Activated CD4-positive, alpha-beta T cell treated with anti-CD3 and anti-CD28 coated beads, Interleukin-2, amount 10 ng/mL, durations not matched to agents 7 days and 5 days (primary cell): ENCODE measurements at regions not wholly inside any gene's neighbourhood (a gene's known extent, or its start where the extent isn't known, plus 50 kb on each side); places are given as distances from the start of the nearest gene placed in this dataset.

Source experiments
- CTCF ChIA-PET: fragments of 350-600 bp; sonication (Branson Sonifier 250); formaldehyde crosslinking; loops from one replicate; lab custom pipeline; 2021; ENCODE audit warnings: antibody characterized with exemption; lab: Charles Lee
- POLR2A ChIA-PET: fragments of 350-600 bp; sonication (Branson Sonifier 250); formaldehyde crosslinking; loops from one replicate; lab custom pipeline; 2021; ENCODE audit warnings: antibody characterized with exemption; lab: Charles Lee
- DNase-seq: peaks from one replicate; pipeline ENCODE4 v3.0.0-alpha.2; 2020
- H3K27ac Mint-ChIP-seq: one replicate; pipeline ENCODE4 v1.8.0; 2021; ENCODE audit warnings: mild to moderate bottlenecking, moderate library complexity, mixed read lengths
- H3K27me3 Mint-ChIP-seq: one replicate; pipeline ENCODE4 v1.8.0; 2021; ENCODE audit warnings: mixed read lengths
- H3K36me3 Mint-ChIP-seq: one replicate; pipeline ENCODE4 v1.8.0; 2021; ENCODE audit warnings: low read depth, mixed read lengths
- H3K4me1 Mint-ChIP-seq: one replicate; pipeline ENCODE4 v1.8.0; 2021; ENCODE audit warnings: mixed read lengths
- H3K4me3 Mint-ChIP-seq: one replicate; pipeline ENCODE4 v1.8.0; 2021; ENCODE audit warnings: mild to moderate bottlenecking, moderate library complexity, mixed read lengths
- H3K9me3 Mint-ChIP-seq: one replicate; pipeline ENCODE4 v1.8.0; 2021; ENCODE audit warnings: mixed read lengths

- no peak for DNase-seq
- H3K27me3 Mint-ChIP-seq: no peaks in the 10 kb centered on the region
- no peaks in the 10 kb centered on the region for H3K36me3 Mint-ChIP-seq
- ChIA-PET CTCF (no interaction called here), POLR2A (no interaction called here)
- no peak overlapping the region for H3K4me3 Mint-ChIP-seq
- H3K9me3 Mint-ChIP-seq: no peaks in the 10 kb centered on the region
- H3K4me1 Mint-ChIP-seq: no peaks in the 10 kb centered on the region
- no peak overlapping the region for H3K27ac Mint-ChIP-seq
Observed at GRCh38 chr10:128727114-128727513, 600.9 kb upstream of the MKI67 start.

- ChIA-PET POLR2A (no interaction called here), CTCF (no interaction called here)
- H3K27me3 Mint-ChIP-seq: no peaks in the 10 kb centered on the region
Observed at GRCh38 chr10:128729910-128730420, 603.7 kb upstream of the MKI67 start.

GRCh38 chr10:128730922-128731321 is 604.7 kb upstream of the MKI67 start:
- no peaks in the 10 kb centered on the region for H3K4me1 Mint-ChIP-seq
- CTCF ChIA-PET: no interaction called here

More at GRCh38 chr10:128729910-128730420, 603.7 kb upstream of the MKI67 start:
- H3K36me3 Mint-ChIP-seq: no peaks in the 10 kb centered on the region
- no peak overlapping the region for H3K4me3 Mint-ChIP-seq
- DNase-seq: no peak
- no peaks in the 10 kb centered on the region for H3K9me3 Mint-ChIP-seq
- no peaks in the 10 kb centered on the region for H3K4me1 Mint-ChIP-seq
- no peak overlapping the region for H3K27ac Mint-ChIP-seq

GRCh38 chr10:128734161-128734560 is 607.9 kb upstream of the MKI67 start:
- CTCF ChIA-PET: interaction anchor here (0.8 kb wide), 1 partner anchor 9 kb away, joined by 3 read pairs; no protein-coding TSS in a partner anchor
- no peaks in the 10 kb centered on the region for H3K9me3 Mint-ChIP-seq
- no peaks in the 10 kb centered on the region for H3K4me1 Mint-ChIP-seq
- no peak for DNase-seq
- H3K36me3 Mint-ChIP-seq: no peaks in the 10 kb centered on the region
- H3K27me3 Mint-ChIP-seq: no peaks in the 10 kb centered on the region
- POLR2A ChIA-PET: no interaction called here
- no peak overlapping the region for H3K27ac Mint-ChIP-seq
- H3K4me3 Mint-ChIP-seq: no peak overlapping the region

More at GRCh38 chr10:128730922-128731321, 604.7 kb upstream of the MKI67 start:
- Mint-ChIP-seq H3K9me3 (no peaks in the 10 kb centered on the region), H3K4me3 (no peak overlapping the region), H3K36me3 (no peaks in the 10 kb centered on the region), H3K27me3 (no peaks in the 10 kb centered on the region), H3K27ac (no peak overlapping the region)
- DNase-seq: no peak
- POLR2A ChIA-PET: no interaction called here

GRCh38 chr10:128734734-128735133 is 608.5 kb upstream of the MKI67 start:
- Mint-ChIP-seq H3K27ac (no peak overlapping the region), H3K9me3 (no peaks in the 10 kb centered on the region), H3K27me3 (no peaks in the 10 kb centered on the region), H3K4me3 (no peak overlapping the region), H3K4me1 (no peaks in the 10 kb centered on the region), H3K36me3 (no peaks in the 10 kb centered on the region)
- CTCF ChIA-PET: no interaction called here
- POLR2A ChIA-PET: no interaction called here
- DNase-seq: no peak

GRCh38 chr10:128735996-128736395 is 609.8 kb upstream of the MKI67 start:
- Mint-ChIP-seq H3K4me1 (no peaks in the 10 kb centered on the region), H3K4me3 (no peak overlapping the region), H3K27me3 (no peaks in the 10 kb centered on the region), H3K9me3 (no peaks in the 10 kb centered on the region), H3K36me3 (no peaks in the 10 kb centered on the region), H3K27ac (no peak overlapping the region)
- POLR2A ChIA-PET: no interaction called here
- no peak for DNase-seq
- CTCF ChIA-PET: no interaction called here

- Mint-ChIP-seq H3K27ac (no peak overlapping the region), H3K4me1 (no peaks in the 10 kb centered on the region), H3K9me3 (no peaks in the 10 kb centered on the region), H3K36me3 (no peaks in the 10 kb centered on the region), H3K4me3 (no peak overlapping the region), H3K27me3 (no peaks in the 10 kb centered on the region)
- CTCF ChIA-PET: no interaction called here
- POLR2A ChIA-PET: no interaction called here
- no peak for DNase-seq
Observed at GRCh38 chr10:128738386-128738915, 612.2 kb upstream of the MKI67 start.

- Mint-ChIP-seq H3K4me3 (no peak overlapping the region), H3K27ac (no peak overlapping the region), H3K4me1 (no peaks in the 10 kb centered on the region), H3K27me3 (no peaks in the 10 kb centered on the region), H3K9me3 (no peaks in the 10 kb centered on the region), H3K36me3 (no peaks in the 10 kb centered on the region)
- CTCF ChIA-PET: no interaction called here
- POLR2A ChIA-PET: no interaction called here
- DNase-seq: no peak
Observed at GRCh38 chr10:128739930-128740329, 613.7 kb upstream of the MKI67 start.

GRCh38 chr10:128741180-128741579 is 615.0 kb upstream of the MKI67 start:
- Mint-ChIP-seq H3K27ac (no peak overlapping the region), H3K36me3 (no peaks in the 10 kb centered on the region), H3K9me3 (no peaks in the 10 kb centered on the region), H3K4me3 (no peak overlapping the region), H3K4me1 (no peaks in the 10 kb centered on the region), H3K27me3 (no peaks in the 10 kb centered on the region)
- ChIA-PET POLR2A (no interaction called here), CTCF (no interaction called here)
- DNase-seq: no peak

- Mint-ChIP-seq H3K4me1 (no peaks in the 10 kb centered on the region), H3K27ac (no peak overlapping the region), H3K4me3 (no peak overlapping the region), H3K27me3 (no peaks in the 10 kb centered on the region), H3K9me3 (no peaks in the 10 kb centered on the region), H3K36me3 (no peaks in the 10 kb centered on the region)
- CTCF ChIA-PET: no interaction called here
- POLR2A ChIA-PET: no interaction called here
- no peak for DNase-seq
Observed at GRCh38 chr10:128741680-128742079, 615.5 kb upstream of the MKI67 start.

- no peak overlapping the region for H3K4me3 Mint-ChIP-seq
- ChIA-PET CTCF (no interaction called here), POLR2A (no interaction called here)
- H3K27me3 Mint-ChIP-seq: no peaks in the 10 kb centered on the region
- DNase-seq: no peak
- no peak overlapping the region for H3K27ac Mint-ChIP-seq
- no peaks in the 10 kb centered on the region for H3K9me3 Mint-ChIP-seq
- H3K4me1 Mint-ChIP-seq: no peaks in the 10 kb centered on the region
- H3K36me3 Mint-ChIP-seq: no peaks in the 10 kb centered on the region
Observed at GRCh38 chr10:128744092-128744491, 617.9 kb upstream of the MKI67 start.

GRCh38 chr10:128744811-128745305 is 618.6 kb upstream of the MKI67 start:
- H3K27me3 Mint-ChIP-seq: no peaks in the 10 kb centered on the region

GRCh38 chr10:128747582-128748346 is 621.5 kb upstream of the MKI67 start:
- Mint-ChIP-seq H3K27me3 (no peaks in the 10 kb centered on the region), H3K27ac (no peak overlapping the region), H3K4me1 (no peaks in the 10 kb centered on the region), H3K36me3 (no peaks in the 10 kb centered on the region), H3K4me3 (no peak overlapping the region), H3K9me3 (no peaks in the 10 kb centered on the region)
- DNase-seq: no peak
- POLR2A ChIA-PET: no interaction called here
- CTCF ChIA-PET: no interaction called here

More at GRCh38 chr10:128744811-128745305, 618.6 kb upstream of the MKI67 start:
- Mint-ChIP-seq H3K36me3 (no peaks in the 10 kb centered on the region), H3K9me3 (no peaks in the 10 kb centered on the region), H3K4me1 (no peaks in the 10 kb centered on the region), H3K4me3 (no peak overlapping the region), H3K27ac (no peak overlapping the region)
- ChIA-PET CTCF (no interaction called here), POLR2A (no interaction called here)
- no peak for DNase-seq
